WTC11 (cell line): ENCODE measurements at regions not wholly inside any gene's neighbourhood (a gene's known extent, or its start where the extent isn't known, plus 50 kb on each side); places are given as distances from the start of the nearest gene placed in this dataset.

Experiments
- ATAC-seq: fragments of 200-7000 bp; cut with Tn5 transposase; 2 replicates; pipeline ENCODE4 v1.10.0; 2021; ENCODE audit warnings: mild to moderate bottlenecking, moderate library complexity
- CTCF ChIA-PET: fragments of 300-600 bp; sonication (Branson Sonifier 250); formaldehyde crosslinking; loops from one replicate; lab custom pipeline; 2021; ENCODE audit warnings: antibody characterized with exemption; lab: Charles Lee
- POLR2A ChIA-PET: fragments of 350-600 bp; sonication (Branson Sonifier 250); formaldehyde crosslinking; loops from one replicate; lab custom pipeline; 2021; ENCODE audit warnings: antibody characterized with exemption; lab: Charles Lee
- DNase-seq: peaks from one replicate; pipeline ENCODE4 v3.0.0; 2021; ENCODE audit warnings: low spot score
- H3K27ac Mint-ChIP-seq: 2 replicates; pipeline ENCODE4 v1.8.0; 2021; ENCODE audit warnings: mixed read lengths
- H3K27me3 Mint-ChIP-seq: 2 replicates; pipeline ENCODE4 v1.8.0; 2021; ENCODE audit warnings: low read depth, mild to moderate bottlenecking, moderate library complexity, mixed read lengths
- H3K36me3 Mint-ChIP-seq: 2 replicates; pipeline ENCODE4 v1.8.0; 2021; ENCODE audit warnings: mixed read lengths
- H3K4me1 Mint-ChIP-seq: 2 replicates; pipeline ENCODE4 v1.8.0; 2022; ENCODE audit warnings: mixed read lengths
- H3K4me3 Mint-ChIP-seq: 2 replicates; pipeline ENCODE4 v1.8.0; 2021; ENCODE audit warnings: mild to moderate bottlenecking, moderate library complexity, mixed read lengths
- H3K9me3 Mint-ChIP-seq: 2 replicates; pipeline ENCODE4 v1.8.0; 2021; ENCODE audit warnings: mixed read lengths
- ATF1 ChIP-seq: sonication (generic); formaldehyde crosslinking; IDR thresholded peaks from 2 replicates; pipeline ENCODE4 v1.8.1; 2023; ENCODE audit warnings: mild to moderate bottlenecking, moderate library complexity, missing genetic modification reagents
- ATF2 ChIP-seq: sonication (generic); formaldehyde crosslinking; IDR thresholded peaks from 2 replicates; pipeline ENCODE4 v1.8.1; 2022; ENCODE audit warnings: low read depth, missing genetic modification reagents, borderline replicate concordance
- CBFB ChIP-seq: sonication (generic); formaldehyde crosslinking; IDR thresholded peaks from 2 replicates; pipeline ENCODE4 v1.8.1; 2022; ENCODE audit warnings: mild to moderate bottlenecking, low read depth, missing genetic modification reagents
- CDX4 ChIP-seq: fragments of 250-450 bp; sonication (Bioruptor Pico); IDR thresholded peaks from 2 replicates; pipeline ENCODE4 v1.9.0; 2021; ENCODE audit warnings: moderate library complexity, mild to moderate bottlenecking, inconsistent platforms, borderline replicate concordance
- CREB1 ChIP-seq: sonication (generic); formaldehyde crosslinking; IDR thresholded peaks from 2 replicates; pipeline ENCODE4 v1.8.0; 2023; ENCODE audit warnings: mild to moderate bottlenecking, missing genetic modification reagents
- ELF4 ChIP-seq: sonication (generic); formaldehyde crosslinking; IDR thresholded peaks from 2 replicates; pipeline ENCODE4 v1.8.1; 2022; ENCODE audit warnings: low read depth, mild to moderate bottlenecking, moderate library complexity, missing genetic modification reagents
- ESRRA ChIP-seq: sonication (generic); formaldehyde crosslinking; IDR thresholded peaks from 2 replicates; pipeline ENCODE4 v1.8.1; 2022; ENCODE audit warnings: mild to moderate bottlenecking, missing genetic modification reagents, borderline replicate concordance
- HMGXB4 ChIP-seq: sonication (generic); formaldehyde crosslinking; IDR thresholded peaks from 2 replicates; pipeline ENCODE4 v1.8.1; 2023; ENCODE audit warnings: mild to moderate bottlenecking, moderate library complexity, missing genetic modification reagents
- IRF1 ChIP-seq: sonication (generic); formaldehyde crosslinking; IDR thresholded peaks from 2 replicates; pipeline ENCODE4 v1.8.0; 2023; ENCODE audit warnings: missing genetic modification reagents
- KAT7 ChIP-seq: sonication (generic); formaldehyde crosslinking; IDR thresholded peaks from 2 replicates; pipeline ENCODE4 v1.8.1; 2023; ENCODE audit warnings: missing genetic modification reagents, mild to moderate bottlenecking, borderline replicate concordance
- MYBL2 ChIP-seq: sonication (generic); formaldehyde crosslinking; IDR thresholded peaks from 2 replicates; pipeline ENCODE4 v1.8.1; 2023; ENCODE audit warnings: mild to moderate bottlenecking, moderate library complexity, missing genetic modification reagents
- PRRX2 ChIP-seq: fragments of 250-450 bp; sonication (Bioruptor Pico); IDR thresholded peaks from 2 replicates; pipeline ENCODE4 v1.8.0; 2021; ENCODE audit warnings: mild to moderate bottlenecking
- RORB ChIP-seq: fragments of 250-450 bp; sonication (Bioruptor Pico); IDR thresholded peaks from 2 replicates; pipeline ENCODE4 v1.9.0; 2021; ENCODE audit warnings: mild to moderate bottlenecking
- SOX15 ChIP-seq: fragments of 250-450 bp; sonication (Bioruptor Pico); IDR thresholded peaks from 2 replicates; pipeline ENCODE4 v1.9.0; 2021; ENCODE audit warnings: mild to moderate bottlenecking
- TCF7 ChIP-seq: sonication (generic); formaldehyde crosslinking; IDR thresholded peaks from 2 replicates; pipeline ENCODE4 v1.8.0; 2022; ENCODE audit warnings: mild to moderate bottlenecking, low read depth, missing genetic modification reagents, moderate library complexity
- TP53 ChIP-seq: sonication (generic); formaldehyde crosslinking; IDR thresholded peaks from 2 replicates; pipeline ENCODE4 v1.8.1; 2023; ENCODE audit warnings: mild to moderate bottlenecking, missing genetic modification reagents
- ZNF121 ChIP-seq: sonication (generic); formaldehyde crosslinking; IDR thresholded peaks from 2 replicates; pipeline ENCODE4 v1.8.0; 2023; ENCODE audit warnings: missing genetic modification reagents
- ZNF232 ChIP-seq: sonication (generic); formaldehyde crosslinking; IDR thresholded peaks from 2 replicates; pipeline ENCODE4 v1.8.0; 2022; ENCODE audit warnings: mild to moderate bottlenecking, missing genetic modification reagents
- ZNF416 ChIP-seq: fragments of 250-450 bp; sonication (Bioruptor Pico); IDR thresholded peaks from 2 replicates; pipeline ENCODE4 v1.9.0; 2021; ENCODE audit warnings: mild to moderate bottlenecking, inconsistent platforms

GRCh38 chr18:8962855-8963635 lies 139.5 kb upstream of the NDUFV2 start (continued):
- no peak for TF ChIP-seq ATF2 (CRISPR knock-in tag)
- no peak for TF ChIP-seq RORB (CRISPR knock-in tag)
- no peak for TF ChIP-seq KAT7 (CRISPR knock-in tag)

- H3K36me3 Mint-ChIP-seq, result no peaks in the 10 kb centered on the region
- no peak overlapping the region for H3K27ac Mint-ChIP-seq
- DNase-seq, result no peak
- no peak for TF ChIP-seq TCF7
- TF ChIP-seq ZNF121, result no peak
- TF ChIP-seq CBFB (CRISPR knock-in tag), result no peak
- no peak for TF ChIP-seq MYBL2 (CRISPR knock-in tag)
- POLR2A ChIA-PET, result no interaction called here
- CTCF ChIA-PET, result no interaction called here
- H3K9me3 Mint-ChIP-seq, result no peaks in the 10 kb centered on the region
- H3K4me3 Mint-ChIP-seq, result no peak overlapping the region
- H3K27me3 Mint-ChIP-seq, result no peaks in the 10 kb centered on the region
- peaks cover 24% of the 10 kb centered on the region for H3K4me1 Mint-ChIP-seq
- no peak for ATAC-seq
These were observed 138.6 kb upstream of the NDUFV2 start for GRCh38 chr18:8963876-8964275.

GRCh38 chr18:8965398-8965797 lies 137.1 kb upstream of the NDUFV2 start:
- peaks cover 5% of the 10 kb centered on the region for H3K9me3 Mint-ChIP-seq
- H3K36me3 Mint-ChIP-seq, result peaks cover 5% of the 10 kb centered on the region; the same call in 1 of the 2 replicates
- no peaks in the 10 kb centered on the region for H3K27me3 Mint-ChIP-seq
- no peak for ATAC-seq
- H3K4me1 Mint-ChIP-seq, result peaks cover 19% of the 10 kb centered on the region
- no peak overlapping the region for H3K27ac Mint-ChIP-seq
- no peak for TF ChIP-seq PRRX2 (CRISPR knock-in tag)
- no peak for TF ChIP-seq ELF4 (CRISPR knock-in tag)
- TF ChIP-seq HMGXB4 (CRISPR knock-in tag), result no peak
- TF ChIP-seq ESRRA (CRISPR knock-in tag), result no peak
- TF ChIP-seq ZNF232 (CRISPR knock-in tag), result no peak
- POLR2A ChIA-PET, result no interaction called here
- CTCF ChIA-PET, result no interaction called here
- H3K4me3 Mint-ChIP-seq, result no peak overlapping the region
- no peak for DNase-seq

GRCh38 chr18:8966821-8967220 lies 135.7 kb upstream of the NDUFV2 start:
- Mint-ChIP-seq H3K36me3 (peaks cover 5% of the 10 kb centered on the region; the same call in 1 of the 2 replicates), H3K4me3 (no peak overlapping the region), H3K4me1 (peaks cover 22% of the 10 kb centered on the region), H3K27ac (no peak overlapping the region), H3K9me3 (peaks cover 5% of the 10 kb centered on the region), H3K27me3 (no peaks in the 10 kb centered on the region)
- TF ChIP-seq TP53 (CRISPR knock-in tag), result no peak
- no peak for TF ChIP-seq CREB1
- TF ChIP-seq ZNF416 (CRISPR knock-in tag), result no peak
- TF ChIP-seq SOX15, result no peak
- TF ChIP-seq ATF1 (CRISPR knock-in tag), result no peak
- no peak for TF ChIP-seq IRF1 (CRISPR knock-in tag)
- TF ChIP-seq CDX4, result no peak
- no peak for ATAC-seq
- CTCF ChIA-PET, result no interaction called here
- POLR2A ChIA-PET, result no interaction called here
- DNase-seq, result no peak
